ENCODE measurements at regions not wholly inside any gene's neighbourhood (a gene's known extent, or its start where the extent isn't known, plus 50 kb on each side); places are given as distances from the start of the nearest gene placed in this dataset.

- no peak overlapping the region for H3K4me3 ChIP-seq (ENCODE audit: low read depth in 2 of 2, low read length in 2 of 2)
- in situ Hi-C loops (cut with HindIII; ENCODE audit: low pct_unique_long_range_greater_than_20kb, low sequenced_read_pairs), result no loop called here
- no peak for TF ChIP-seq REST (IDR thresholded peaks at IDR 0.05; ENCODE audit: insufficient read depth in 1 of 2, low read depth in 2 of 2, low read length in 1 of 2)
- TF ChIP-seq POLR2AphosphoS5 (IDR thresholded peaks at IDR 0.05; ENCODE audit: low read depth, low read length), result no peak
- TF ChIP-seq SIN3A (IDR thresholded peaks at IDR 0.05; ENCODE audit: borderline replicate concordance, insufficient read depth, low read depth, low read length), result no peak
- TF ChIP-seq TCF7L2 (IDR thresholded peaks at IDR 0.05; ENCODE audit: low read depth, low read length), result no peak
- TF ChIP-seq CTCF (IDR thresholded peaks at IDR 0.05), result no peak
- no peak for DNase-seq (ENCODE audit: low read depth, low spot score)
- no peak for ATAC-seq
- H3K36me3 ChIP-seq (ENCODE audit: control insufficient read depth, insufficient read depth, low read length), result no peaks in the 10 kb centered on the region
- CTCF ChIA-PET, result no interaction called here
- POLR2A ChIA-PET, result no interaction called here
- H3K4me1 ChIP-seq (ENCODE audit: control insufficient read depth, insufficient read depth, low read length), result no peaks in the 10 kb centered on the region
- BruUV-seq (replicated peaks), result no TSS peak
- H3K27me3 ChIP-seq (ENCODE audit: control insufficient read depth, insufficient read depth, low read length), result no peaks in the 10 kb centered on the region
- no peak overlapping the region for H3K27ac ChIP-seq (ENCODE audit: low read length)
- intact Hi-C loops (cut with micrococcal nuclease; ENCODE audit: unreplicated experiment), result no loop called here
- H3K9me3 ChIP-seq (ENCODE audit: control insufficient read depth, insufficient read depth, low read depth, low read length), result no peaks in the 10 kb centered on the region
Measured at GRCh38 chr4:23232987-23233386, 540.2 kb downstream of the GBA3 start.

- in situ Hi-C loops (cut with HindIII; ENCODE audit: low pct_unique_long_range_greater_than_20kb, low sequenced_read_pairs) (no loop called here), intact Hi-C loops (cut with micrococcal nuclease; ENCODE audit: unreplicated experiment) (no loop called here)
- no peak overlapping the region for H3K27ac ChIP-seq (ENCODE audit: low read length)
- ATAC-seq (no peak), DNase-seq (ENCODE audit: low read depth, low spot score) (no peak)
- ChIA-PET POLR2A (no interaction called here), CTCF (no interaction called here)
- BruUV-seq (replicated peaks), result no TSS peak
- no peak overlapping the region for H3K4me3 ChIP-seq (ENCODE audit: low read depth in 2 of 2, low read length in 2 of 2)
- H3K4me1 ChIP-seq (ENCODE audit: control insufficient read depth, insufficient read depth, low read length), result no peaks in the 10 kb centered on the region
- H3K36me3 ChIP-seq (ENCODE audit: control insufficient read depth, insufficient read depth, low read length), result no peaks in the 10 kb centered on the region
- H3K9me3 ChIP-seq (ENCODE audit: control insufficient read depth, insufficient read depth, low read depth, low read length), result no peaks in the 10 kb centered on the region
- no peaks in the 10 kb centered on the region for H3K27me3 ChIP-seq (ENCODE audit: control insufficient read depth, insufficient read depth, low read length)
- no peak for TF ChIP-seq TCF7L2 (IDR thresholded peaks at IDR 0.05; ENCODE audit: low read depth, low read length)
- no peak for TF ChIP-seq CTCF (IDR thresholded peaks at IDR 0.05)
- no peak for TF ChIP-seq REST (IDR thresholded peaks at IDR 0.05; ENCODE audit: insufficient read depth in 1 of 2, low read depth in 2 of 2, low read length in 1 of 2)
- no peak for TF ChIP-seq POLR2AphosphoS5 (IDR thresholded peaks at IDR 0.05; ENCODE audit: low read depth, low read length)
- no peak for TF ChIP-seq SIN3A (IDR thresholded peaks at IDR 0.05; ENCODE audit: borderline replicate concordance, insufficient read depth, low read depth, low read length)
Measured at GRCh38 chr4:23225564-23225963, 532.8 kb downstream of the GBA3 start.
